Neural cell (in vitro differentiated cells): ENCODE measurements at regions not wholly inside any gene's neighbourhood (a gene's known extent, or its start where the extent isn't known, plus 50 kb on each side); places are given as distances from the start of the nearest gene placed in this dataset.

Source experiments
- CTCF ChIP-seq: fragments of 450-650 bp; IDR thresholded peaks from 2 replicates; pipeline ENCODE4 v1.5.1; 2014; ENCODE audit warnings: antibody characterized with exemption, mild to moderate bottlenecking, moderate library complexity; ENCODE audit not compliant: poor library complexity, severe bottlenecking
- EZH2 ChIP-seq: fragments of 200-600, 300-800 bp; shearing (Covaris generic), sonication (generic); IDR thresholded peaks from 2 replicates; pipeline ENCODE4 v1.6.1; 2014; ENCODE audit warnings: antibody characterized with exemption, low read length, borderline replicate concordance, mild to moderate bottlenecking; ENCODE audit not compliant: insufficient read depth, poor library complexity, severe bottlenecking
- MXI1 ChIP-seq: fragments of 450-650 bp; conservative IDR thresholded peaks from 2 replicates; pipeline ENCODE4 v1.6.1; 2014; ENCODE audit warnings: antibody characterized with exemption, mild to moderate bottlenecking; ENCODE audit not compliant: poor library complexity, severe bottlenecking
- RAD21 ChIP-seq: fragments of 450-650 bp; conservative IDR thresholded peaks from 2 replicates; pipeline ENCODE4 v1.6.1; 2014; ENCODE audit warnings: antibody characterized with exemption, mild to moderate bottlenecking, moderate library complexity
- TAF1 ChIP-seq: IDR thresholded peaks from 2 replicates; pipeline ENCODE4 v1.6.1; 2012; ENCODE audit warnings: low read depth

DNA sequence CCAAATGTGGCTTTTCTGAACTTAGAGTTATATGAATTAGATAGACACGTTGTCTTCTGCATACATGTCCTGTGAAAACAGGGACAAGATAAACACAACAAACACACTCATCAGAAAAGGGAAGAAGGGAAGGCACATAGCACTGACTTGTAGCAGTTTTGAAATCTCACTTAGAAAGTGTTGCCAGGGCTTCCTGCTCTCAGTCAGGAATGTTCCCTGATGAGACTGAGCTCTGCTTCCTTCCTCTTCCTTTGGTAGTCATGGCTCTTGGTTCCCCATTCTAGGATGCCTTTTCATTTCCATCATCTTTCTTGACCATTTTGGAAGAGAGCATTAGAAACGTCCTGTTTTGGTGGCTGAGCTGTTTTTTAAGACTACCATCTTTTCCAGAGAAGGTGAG lies 233.8 kb upstream of the LYZL1 start:
- TF ChIP-seq MXI1 (no peak), EZH2 (no peak), CTCF (no peak), RAD21 (no peak), TAF1 (no peak)
